Stimulated activated CD4-positive, alpha-beta T cell treated with anti-CD3 and anti-CD28 coated beads, Interleukin-12 subunit alpha, Interleukin-12 subunit beta, amount 100 ng/mL, for 4 hours (primary cell): ENCODE measurements at regions not wholly inside any gene's neighbourhood (a gene's known extent, or its start where the extent isn't known, plus 50 kb on each side); places are given as distances from the start of the nearest gene placed in this dataset.
"Not testable (repeated sequence)": the region's sequence is repeated elsewhere in the genome, so short reads cannot be mapped to it uniquely, and the experiment has no call there.

Experiments used
- DNase-seq: peaks from one replicate; pipeline ENCODE4 v3.0.0-alpha.2; 2020

DNA sequence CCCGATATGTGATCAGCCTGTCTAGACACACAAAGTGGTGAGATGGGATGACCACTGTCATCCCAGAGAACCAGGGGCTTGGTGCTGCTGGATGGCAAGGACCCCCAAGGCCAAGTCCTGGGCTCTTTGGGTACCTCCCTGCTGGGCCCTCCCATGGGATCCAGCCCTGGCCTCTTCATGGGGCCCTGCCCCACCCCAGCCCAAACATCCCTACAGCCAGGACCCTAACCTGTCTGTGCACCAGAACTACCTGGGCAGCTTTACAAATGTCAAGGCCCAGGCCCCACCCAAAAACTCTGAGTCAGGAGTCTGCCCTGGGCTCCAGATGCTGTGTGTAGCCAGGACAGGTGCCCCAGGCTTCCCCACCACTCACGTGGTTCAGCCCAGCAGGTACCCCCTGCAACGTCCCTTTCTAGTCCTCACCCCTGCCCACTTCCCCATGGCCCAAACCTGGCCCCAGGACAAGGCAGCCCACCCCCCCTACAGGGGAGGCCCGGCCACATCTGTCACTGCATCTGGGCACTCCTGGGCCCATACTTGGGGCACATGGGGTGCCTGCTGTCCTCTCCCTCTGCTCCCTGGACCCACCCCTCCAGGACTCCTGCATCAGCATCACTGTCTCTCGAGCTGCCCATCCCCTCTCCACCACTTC lies 233.5 kb downstream of the TUBA3C start:
- DNase-seq: no peak

DNA sequence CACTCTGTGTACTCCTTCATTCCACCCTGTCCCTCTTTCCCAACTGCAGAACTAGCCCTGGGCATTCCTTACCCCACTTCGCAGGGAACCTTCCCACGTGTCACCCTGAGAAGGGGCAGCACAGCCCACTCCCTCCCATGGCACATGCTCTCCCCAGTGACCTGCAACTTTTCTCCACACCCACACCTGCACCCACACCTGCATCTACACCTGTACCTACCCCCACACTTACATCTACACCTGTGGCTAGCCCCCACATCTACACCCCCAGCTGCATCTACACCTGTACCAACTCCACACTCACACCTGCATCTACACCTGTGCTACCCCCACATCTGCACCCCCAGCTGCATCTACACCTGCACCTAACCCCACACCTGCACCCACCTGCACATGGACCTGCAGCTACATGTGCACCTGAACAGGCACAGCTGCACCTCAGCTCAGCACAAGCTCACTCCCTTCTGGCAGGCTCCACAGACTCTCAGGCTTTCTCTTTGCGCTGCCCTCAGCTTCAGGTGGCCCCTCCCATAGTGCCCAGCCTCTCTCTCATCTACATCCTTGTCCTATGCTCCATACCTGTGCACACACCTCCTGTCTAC lies 234.1 kb downstream of the TUBA3C start:
- DNase-seq: no peak

DNA sequence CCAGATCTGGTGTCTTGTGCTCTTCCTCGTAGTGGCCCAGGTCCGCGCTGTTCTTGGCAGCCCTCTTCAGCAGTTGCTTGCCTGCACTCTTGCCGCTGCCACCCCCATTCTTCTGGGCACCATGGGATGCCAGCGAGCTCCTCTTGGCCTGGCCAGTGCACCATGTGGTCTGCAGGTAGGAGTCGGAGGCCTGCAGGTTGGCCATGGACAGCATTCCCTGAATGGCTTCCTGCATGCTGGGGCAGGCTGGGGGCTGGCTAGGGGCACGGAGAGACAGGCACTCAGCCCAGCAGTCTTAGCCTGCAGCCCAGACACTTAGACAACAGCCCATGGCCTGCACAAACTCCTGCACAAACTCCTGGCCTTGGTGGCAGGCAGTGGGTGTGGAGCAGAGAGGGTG lies 234.9 kb downstream of the TUBA3C start:
- no peak for DNase-seq

DNA sequence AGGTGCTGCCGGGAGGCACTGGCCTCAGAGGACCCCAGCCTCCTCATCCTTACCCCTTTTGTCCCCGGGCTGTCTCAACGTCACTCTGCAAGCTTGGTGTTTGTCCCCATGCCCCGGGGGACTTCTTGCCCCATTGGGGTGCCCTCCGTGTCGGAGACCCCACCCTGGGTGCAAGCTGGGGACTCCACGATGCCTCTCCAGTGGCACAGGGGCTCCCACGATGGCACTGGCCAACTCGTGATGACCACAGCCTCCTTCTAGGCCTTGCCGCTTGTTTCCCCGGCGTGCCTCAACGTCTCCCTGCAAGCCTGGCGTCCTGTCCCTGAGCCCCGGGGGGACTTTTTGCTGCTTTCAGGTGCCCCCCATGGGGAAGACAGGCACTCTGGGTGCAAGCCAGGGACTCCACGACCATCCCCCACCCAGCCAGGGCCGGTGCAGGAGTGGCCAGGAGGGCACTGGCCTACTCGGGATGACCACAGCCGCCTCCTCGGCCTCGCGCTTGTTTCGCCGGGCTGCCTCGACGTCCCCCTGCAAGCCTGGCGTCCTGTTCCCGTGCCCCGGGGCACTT lies 237.0 kb downstream of the TUBA3C start:
- DNase-seq: no peak

DNA sequence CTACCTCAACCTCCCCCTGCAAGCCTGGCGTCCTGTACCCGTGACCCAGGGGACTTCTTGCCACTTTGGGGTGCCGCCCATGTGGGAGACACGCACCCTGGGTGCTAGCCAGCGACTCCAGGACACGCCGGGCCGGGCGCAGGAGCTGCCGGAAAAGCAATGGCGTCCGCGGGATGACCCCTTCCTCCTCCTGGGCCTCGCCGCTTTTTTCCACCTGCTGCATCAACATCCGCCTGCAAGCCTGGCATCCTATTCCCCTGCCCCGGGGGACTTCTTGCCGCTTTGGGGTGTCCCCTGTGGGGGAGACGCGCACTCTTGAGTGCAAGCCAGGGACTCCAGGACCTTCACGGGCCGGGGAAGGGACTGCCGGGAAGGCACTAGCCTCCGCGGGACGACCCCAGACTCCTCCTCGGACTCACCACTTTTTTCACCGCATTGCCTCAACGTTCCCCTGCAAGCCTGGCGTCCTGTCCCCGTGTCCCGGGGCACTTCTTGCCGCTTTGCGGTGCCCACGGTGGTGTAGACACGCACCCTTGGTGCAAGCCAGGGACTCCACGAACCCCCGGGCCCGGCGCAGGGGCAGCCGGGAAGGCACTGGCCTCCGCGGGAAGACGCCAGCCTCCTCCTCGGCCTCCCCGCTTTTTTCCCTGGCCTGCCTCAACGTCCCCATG lies 237.8 kb downstream of the TUBA3C start:
- no peak for DNase-seq

DNA sequence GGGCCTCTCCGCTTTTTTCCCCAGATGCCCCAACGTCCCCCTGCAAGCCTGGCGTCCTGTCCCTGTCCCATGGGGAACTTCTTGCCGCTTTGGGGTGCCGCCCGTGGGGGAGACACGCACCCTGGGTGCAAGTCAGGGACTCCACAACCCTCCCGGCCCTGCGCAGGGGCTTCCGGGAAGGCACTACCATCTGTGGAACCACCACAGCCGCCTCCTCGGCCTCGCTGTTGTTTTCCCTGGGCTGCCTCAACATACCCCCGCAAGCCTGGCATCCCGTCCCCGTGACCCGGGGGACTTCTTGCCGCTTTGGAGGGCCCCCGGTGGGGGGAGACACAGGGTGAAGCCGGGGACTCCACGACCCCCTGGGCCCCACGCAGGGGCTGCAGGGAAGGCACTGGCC lies 238.4 kb downstream of the TUBA3C start:
- no peak for DNase-seq

DNA sequence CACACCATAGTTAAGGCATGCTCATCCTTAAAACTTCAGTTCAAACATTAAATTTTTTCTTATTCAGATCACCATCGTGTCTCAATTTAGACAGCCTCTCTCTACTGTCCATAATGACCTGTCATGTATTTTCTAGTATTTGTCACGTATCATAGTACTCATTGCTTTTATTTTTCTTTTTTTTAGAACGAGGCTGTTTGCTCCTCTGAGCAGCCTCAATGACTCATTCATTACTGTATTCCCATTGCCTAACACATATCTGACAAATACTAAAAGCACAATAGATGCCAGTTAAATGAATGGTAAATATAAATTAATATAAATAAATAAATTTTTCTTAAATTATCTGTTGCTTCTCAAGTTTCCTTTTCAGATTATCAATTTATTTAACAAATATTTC lies 245.5 kb downstream of the TUBA3C start:
- no peak for DNase-seq

DNA sequence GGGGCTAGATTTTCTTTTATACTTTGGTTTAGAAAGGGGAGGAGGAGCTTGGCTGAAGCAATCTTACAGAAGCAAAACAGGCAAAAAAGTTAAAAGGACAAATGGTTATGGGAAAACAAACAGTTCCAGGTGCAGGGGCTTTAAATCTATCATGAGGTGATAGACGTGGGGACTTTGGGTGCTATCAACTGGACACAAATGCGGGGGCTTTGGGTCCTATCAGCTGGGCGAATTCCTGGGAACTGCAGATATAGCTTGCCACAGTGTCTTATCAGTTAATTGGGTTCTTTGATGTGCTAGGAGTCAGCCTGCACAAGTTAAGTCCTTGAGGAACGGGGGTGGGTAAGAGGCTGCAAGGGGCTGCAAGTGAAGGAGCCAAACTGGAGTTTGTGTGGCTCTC lies 260.6 kb downstream of the TUBA3C start:
- no peak for DNase-seq

DNA sequence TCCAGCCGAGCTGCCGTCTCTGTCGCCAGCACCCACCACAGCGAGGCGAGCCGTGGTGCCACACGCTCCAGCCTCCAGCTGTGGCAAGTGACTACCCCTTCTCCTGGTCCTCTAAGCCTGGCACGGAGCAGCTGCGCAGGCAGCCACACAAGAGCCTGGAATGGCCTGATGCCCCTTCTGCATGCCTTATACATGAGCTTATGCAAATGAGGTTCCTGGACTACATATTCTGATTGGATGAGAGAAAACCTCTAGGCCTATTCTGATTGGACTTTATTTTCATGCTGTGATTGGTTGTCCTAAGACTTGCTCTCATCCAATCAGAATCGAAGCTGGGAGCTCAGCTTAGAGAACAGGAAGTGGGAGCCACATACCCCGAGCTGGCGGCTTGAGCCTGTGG lies 276.5 kb downstream of the TUBA3C start:
- DNase-seq: not testable (repeated sequence)

DNA sequence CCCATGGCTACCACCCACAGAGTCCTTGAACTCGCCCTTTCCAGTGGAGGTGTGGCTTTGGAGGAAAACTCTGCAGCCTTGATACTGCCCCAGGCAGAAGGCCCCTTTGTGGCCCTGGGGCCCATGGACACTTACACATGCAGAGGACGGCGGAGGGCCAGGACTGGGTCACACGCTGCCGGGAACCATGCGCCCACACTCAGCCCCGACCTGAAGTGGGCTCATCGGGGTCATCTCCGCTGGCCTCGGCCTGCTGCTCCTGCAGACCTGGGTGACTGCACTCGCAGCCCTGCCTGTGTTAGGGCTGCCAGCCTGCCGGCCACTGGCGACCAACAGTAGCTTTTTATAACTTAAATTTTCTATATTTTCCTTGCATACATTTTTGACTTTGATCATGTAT lies 286.2 kb downstream of the TUBA3C start:
- DNase-seq: not testable (repeated sequence)

DNA sequence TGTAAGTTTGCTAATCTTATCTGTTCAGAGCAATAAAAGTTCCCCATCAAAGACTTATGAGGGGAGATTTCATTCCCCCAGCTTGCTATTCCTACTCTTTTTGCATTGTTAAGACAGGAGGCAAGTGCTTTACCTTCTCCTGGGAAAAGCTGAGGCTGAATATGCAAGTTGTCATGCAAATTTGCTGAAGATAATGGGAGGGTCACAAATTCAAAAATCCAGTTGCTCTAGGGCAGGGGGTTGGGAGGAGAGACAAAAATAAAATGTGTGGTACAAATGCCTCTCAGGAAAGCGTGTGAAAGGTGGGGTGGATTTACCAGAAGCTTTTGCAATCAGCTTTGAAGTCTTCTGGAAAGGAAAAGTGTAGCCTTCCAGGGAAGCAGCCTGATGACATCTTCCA lies 290.4 kb downstream of the TUBA3C start:
- DNase-seq: not testable (repeated sequence)

DNA sequence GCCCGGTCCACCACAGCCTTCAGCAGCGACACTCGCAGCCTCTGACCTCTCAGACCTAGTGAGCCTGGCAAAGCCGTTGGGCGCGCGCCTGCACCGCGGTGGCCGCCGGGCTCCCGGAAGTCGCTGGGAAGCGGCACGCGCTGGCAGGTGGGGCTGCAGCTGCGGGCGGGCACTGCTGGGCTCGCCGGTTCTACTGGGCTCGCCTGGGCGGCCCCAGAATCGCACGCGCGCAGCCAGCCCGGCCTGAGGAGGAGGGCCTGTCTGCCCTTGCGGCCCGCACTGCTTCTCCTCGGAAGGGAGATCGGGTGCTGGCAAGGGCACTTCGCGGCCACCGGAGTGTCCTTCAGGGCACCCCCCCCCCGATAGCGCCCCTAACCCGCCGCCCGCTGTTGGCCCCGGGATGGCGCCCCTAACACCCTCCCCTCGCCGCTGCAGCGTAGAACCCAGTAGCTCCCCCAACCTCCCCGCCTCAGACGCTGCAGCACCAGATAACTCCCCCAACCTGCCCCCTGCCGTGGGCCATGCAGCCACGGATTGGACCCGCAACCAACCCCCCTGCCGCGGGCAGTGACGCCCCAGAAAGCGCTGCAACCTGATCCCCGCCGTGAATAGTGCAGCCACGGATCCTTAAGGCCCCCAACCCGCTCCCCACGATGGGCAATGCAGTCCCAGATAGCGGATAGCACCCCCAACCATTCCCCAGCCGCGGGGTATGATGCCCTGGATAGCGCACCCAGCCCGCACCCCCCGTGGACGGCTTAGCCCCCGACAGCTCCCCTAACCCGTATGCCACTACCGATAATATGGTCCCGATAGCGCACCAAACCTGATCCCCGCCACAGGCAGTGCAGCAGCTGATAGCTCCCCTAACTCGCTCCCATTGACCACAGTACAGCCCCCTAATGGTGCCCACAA lies 306.5 kb downstream of the TUBA3C start:
- not testable (repeated sequence) for DNase-seq

DNA sequence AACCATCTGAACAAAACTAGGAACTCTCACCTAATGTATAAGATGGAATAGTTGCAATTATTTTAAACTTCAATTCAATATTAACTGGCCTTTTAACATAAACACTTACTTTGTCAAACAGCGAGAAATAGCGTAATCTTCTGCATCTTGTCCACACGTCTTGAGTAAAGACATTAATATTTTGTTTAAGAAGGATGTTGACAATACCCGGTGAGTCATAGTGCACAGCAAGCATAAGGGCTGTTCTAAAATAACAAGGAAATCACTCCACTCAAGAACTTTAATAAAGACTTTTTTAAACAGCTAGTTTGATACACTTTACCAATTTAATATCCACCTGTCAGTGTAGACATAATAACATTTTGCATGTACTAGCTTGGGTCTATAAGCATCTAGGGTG lies 311.1 kb downstream of the TUBA3C start:
- DNase-seq: not testable (repeated sequence)

DNA sequence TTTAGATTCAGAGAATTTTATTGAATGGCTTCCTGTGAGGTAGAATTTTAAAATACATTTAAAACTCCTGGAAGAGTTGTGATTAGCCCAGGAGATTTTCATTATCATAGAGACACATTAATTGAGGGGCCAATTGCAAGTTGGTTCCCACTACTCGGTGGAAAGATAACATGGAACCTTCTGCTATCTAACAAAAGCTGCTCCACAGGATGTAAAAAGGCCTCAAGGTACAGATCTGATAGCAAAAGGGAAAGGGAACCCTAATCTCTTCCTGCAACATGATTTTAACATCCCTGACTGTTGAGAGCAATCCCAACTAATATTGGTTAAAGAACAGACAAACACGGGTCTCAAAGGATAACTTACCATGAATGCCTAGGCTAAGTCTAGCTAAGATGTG lies 312.3 kb downstream of the TUBA3C start:
- not testable (repeated sequence) for DNase-seq

DNA sequence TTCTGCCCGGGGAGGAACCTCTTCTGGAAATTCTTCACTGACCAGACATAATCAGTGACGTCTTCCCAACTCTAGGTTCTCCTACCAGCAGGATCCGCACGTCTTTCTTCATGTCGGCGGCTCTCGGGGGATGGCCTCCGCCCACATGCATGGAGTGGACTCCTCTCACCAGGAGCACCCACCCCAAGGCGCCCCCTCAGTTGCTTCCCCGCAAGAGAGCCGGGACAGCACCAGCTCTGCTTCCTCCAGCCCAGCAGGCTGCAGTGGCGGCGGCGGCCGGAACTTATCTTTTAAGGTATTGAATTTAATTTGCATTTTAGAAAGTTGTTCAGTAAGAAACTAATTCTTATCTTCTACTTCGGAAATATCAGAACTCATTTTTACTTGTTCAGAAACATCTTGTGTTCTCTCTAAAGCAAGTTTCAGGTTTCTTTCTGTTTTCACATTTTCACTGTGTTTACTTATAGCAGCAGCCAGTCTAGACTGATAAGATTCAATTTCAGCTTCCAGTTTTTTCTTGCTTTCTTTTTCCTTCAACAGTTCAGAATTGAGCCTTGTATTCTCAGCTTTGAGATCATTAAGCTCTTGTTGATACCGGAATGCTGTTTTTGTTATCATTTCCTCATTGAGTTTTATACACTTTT lies 343.5 kb downstream of the TUBA3C start:
- not testable (repeated sequence) for DNase-seq

DNA sequence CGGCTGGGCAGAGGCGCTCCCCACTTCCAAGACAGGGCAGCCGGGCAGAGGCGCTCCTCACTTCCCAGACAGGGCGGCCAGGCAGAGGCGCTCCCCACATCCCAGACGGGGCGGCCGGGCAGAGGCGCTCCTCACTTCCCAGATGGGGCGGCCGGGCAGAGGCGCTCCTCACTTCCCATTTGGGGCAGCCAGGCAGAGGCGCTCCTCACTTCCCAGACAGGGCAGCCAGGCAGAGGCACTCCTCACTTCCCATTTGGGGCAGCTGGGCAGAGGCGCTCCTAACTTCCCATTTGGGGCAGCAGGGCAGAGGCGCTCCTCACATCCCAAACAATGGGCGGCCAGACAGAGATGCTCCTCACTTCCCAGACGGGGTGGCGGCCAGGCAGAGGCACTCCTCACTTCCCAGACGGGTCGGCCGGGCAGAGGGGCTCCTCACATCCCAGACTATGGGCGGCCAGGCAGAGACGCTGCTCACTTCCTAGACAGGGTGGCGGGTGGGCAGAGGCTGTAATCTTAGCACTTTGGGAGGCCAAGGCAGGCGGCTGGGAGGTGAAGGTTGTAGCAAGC lies 344.4 kb downstream of the TUBA3C start:
- not testable (repeated sequence) for DNase-seq

DNA sequence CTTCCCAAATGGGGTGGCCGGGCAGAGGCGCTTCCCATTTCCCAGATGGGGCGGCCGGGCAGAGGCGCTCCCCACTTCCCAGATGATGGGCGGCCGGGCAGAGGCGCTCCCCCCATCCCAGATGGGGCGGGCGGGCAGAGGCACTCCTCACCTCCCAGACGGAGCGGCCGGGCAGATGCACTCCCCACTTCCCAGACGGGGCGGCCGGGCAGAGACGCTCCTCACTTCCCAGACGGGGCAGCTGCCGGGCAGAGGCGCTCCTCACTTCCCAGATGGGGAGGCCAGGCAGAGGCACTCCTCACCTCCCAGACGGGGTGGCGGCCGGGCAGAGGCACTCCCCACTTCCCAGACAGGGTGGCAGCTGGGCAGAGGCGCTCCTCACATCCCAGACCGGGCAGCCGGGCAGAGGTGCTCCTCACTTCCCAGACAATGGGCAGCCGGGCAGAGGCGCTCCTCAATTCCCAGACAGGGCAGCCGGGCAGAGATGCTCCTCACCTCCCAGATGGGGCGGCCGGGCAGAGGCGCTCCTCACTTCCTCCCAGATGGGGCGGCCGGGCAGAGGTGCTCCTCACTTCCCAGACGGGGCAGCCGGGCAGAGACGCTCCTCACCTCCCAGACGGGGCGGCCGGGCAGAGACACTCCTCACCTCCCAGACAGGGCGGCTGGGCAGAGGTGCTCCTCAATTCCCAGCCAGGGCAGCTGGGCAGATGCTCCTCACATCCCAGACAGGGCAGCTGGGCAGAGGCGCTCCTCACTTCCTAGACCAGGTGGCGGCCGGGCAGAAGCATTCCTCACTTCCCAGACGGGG lies 345.0 kb downstream of the TUBA3C start:
- not testable (repeated sequence) for DNase-seq

DNA sequence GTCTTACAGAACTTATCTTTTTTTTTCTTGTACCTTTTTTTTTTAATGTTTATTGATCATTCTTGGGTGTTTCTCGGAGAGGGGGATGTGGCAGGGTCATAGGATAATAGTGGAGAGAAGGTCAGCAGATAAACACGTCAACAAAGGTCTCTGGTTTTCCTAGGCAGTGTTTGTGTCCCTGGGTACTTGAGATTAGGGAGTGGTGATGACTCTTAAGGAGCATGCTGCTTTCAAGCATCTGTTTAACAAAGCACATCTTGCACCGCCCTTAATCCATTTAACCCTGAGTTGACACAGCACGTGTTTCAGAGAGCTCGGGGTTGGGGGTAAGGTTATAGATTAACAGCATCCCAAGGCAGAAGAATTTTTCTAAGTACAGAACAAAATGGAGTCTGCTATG lies 345.9 kb downstream of the TUBA3C start:
- not testable (repeated sequence) for DNase-seq

DNA sequence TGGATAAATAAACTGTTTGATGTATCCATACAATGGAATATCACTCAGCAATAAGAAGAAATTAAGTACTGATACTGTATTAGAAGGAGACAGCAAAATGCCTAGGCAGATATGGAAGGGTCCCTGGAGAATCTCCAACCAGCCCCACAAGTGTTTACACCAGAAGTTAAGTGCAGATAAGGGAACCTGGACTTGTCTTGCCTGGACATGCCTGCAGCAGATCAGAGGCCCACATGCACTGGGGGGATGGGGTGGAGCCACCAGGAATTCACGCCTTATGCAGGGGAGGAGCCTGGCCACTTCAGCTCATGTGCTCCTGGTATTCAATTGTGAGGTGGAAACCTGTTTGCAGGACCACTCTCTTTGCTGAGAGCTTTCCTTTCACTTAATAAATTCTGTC lies 356.9 kb downstream of the TUBA3C start:
- DNase-seq: not testable (repeated sequence)

DNA sequence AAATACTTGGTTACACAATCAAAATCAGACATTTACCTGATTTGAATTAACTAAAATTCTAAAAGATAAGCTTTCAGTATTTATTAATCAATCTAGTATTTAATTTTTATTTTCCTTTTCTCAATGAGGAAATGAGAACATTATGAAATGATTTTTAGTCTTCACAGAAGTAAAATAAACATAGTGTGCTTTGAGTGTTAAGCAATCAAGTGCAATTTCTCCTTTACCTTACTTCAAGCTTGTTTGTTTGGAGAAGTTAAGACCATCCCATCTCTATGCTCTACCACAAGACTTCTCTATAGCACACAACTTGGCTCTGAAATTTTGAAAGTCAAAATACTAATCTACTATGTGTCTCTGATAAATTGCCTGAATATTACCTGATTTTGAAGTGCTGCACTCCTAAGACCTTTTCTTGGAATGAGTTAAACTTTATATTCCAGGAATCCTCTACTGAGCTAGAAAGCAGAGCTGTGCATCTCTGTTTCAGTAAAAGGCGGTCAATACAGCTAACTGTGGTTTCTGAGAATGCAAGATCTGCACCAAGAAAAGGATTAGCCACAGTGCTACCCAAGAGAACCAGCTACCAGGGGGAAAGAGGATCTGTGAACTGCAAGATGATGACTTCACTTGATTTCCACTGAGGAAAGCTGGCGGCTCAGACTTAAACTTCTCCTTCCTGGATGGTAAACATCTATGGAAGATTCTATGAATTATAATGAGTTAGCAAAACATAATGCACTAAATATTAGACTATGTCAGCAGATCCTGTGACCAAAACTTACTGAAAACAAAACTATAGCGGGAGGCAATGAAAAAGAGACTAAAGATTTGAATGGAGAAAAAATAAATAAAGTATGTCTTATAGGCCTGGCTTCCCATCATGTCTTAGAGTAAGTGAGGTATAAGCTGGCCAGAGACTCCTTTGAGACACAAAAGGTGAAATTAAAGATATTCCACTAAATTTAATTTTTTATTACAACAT lies 358.7 kb downstream of the TUBA3C start:
- DNase-seq: not testable (repeated sequence)
